RKO (cell line): ENCODE measurements at regions not wholly inside any gene's neighbourhood (a gene's known extent, or its start where the extent isn't known, plus 50 kb on each side); places are given as distances from the start of the nearest gene placed in this dataset.
"Not testable (repeated sequence)": the region's sequence is repeated elsewhere in the genome, so short reads cannot be mapped to it uniquely, and the experiment has no call there.

Source experiments
- DNase-seq: peaks from one replicate; pipeline ENCODE4 v3.0.0-alpha.2; 2016; ENCODE audit warnings: low spot score

GRCh38 chr21:35163411-35163810 lies 114.3 kb upstream of the RUNX1 start:
- no peak for DNase-seq

DNA sequence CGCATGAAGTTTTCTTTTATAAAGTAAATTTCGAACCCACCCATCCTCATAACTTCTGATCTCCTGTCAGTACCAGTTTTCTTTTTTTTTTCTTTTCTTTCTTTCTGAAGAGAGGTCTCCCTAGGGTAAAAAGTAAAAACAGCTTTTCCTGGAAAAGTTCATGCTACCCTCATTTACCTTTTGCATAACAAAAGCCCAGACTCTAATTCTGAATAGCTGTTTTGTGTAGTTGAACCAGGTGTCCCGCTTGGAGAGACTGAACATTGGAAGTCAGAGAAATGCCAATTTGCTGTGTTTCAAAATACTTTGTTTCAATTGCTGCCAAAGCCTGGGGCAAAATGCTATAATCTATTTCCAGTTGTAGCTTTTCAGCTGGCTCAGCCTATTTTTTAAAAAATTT lies 113.7 kb upstream of the RUNX1 start:
- no peak for DNase-seq

- no peak for DNase-seq
Measured at GRCh38 chr21:35159881-35160280, 110.8 kb upstream of the RUNX1 start.

GRCh38 chr21:35157374-35157773 lies 108.3 kb upstream of the RUNX1 start:
- DNase-seq, result not testable (repeated sequence)

DNA sequence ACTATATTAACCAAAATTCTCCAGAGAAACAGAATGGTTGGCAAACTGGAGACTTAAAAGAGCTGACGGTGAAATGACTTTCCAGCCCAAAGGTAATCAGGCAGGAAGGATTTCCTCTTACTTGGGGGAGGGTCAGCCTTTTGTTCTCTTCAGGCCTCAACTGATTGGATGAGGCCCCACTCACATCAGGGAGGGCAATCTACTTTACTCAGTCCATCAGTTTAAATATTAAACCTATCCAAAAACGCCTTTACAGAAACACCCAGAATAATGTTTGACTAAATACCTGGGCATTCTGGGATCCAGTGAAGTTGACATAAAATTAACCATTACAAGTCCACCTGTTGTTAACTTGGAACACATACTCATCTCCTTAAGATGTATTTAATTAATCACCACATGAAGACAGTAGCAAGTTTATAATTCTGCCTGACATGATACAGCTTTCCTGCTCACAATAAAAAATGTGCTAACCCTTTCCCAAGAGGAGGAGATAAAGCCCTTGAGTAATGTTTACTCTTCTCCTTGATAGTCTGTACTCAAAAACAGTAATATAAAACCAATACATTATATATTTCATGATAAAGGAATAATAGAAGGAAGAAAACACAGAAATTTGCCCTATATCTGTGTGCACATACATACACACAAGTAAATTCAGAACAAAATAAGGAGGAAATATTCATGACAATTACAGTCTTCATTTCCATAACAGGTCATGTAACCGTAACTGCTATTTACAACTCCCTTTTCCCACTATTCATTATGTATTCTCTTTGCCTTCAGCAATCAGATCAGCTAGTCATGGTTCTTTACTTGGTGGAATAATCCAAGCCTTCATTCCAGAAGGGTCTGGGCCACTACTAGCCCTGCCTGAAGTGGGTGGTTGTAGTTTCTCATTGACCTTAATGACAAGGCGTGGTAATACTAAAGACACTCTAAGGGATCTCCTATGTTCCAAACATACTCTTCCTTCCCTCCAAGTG lies 107.5 kb upstream of the RUNX1 start:
- DNase-seq, result no peak

DNA sequence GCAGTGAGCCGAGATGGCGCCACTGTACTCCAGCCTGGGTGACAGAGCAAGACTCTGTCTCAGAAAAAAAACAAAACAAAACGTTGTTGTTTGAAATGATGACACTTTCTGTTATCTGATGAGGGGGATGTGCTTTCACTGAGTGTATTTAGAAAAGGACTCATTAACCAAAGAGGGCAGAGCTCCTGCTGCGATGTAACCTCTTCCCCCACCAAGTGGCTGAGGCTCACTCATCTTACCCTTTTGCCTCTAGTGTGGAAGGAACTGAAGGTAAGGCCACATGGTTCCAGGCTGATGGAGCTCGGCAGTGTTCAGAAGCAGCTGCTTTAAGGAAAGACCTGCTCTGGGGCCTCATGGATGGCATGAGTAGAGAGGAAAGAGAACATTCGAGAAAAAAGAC lies 105.7 kb upstream of the RUNX1 start:
- DNase-seq, result no peak

DNA sequence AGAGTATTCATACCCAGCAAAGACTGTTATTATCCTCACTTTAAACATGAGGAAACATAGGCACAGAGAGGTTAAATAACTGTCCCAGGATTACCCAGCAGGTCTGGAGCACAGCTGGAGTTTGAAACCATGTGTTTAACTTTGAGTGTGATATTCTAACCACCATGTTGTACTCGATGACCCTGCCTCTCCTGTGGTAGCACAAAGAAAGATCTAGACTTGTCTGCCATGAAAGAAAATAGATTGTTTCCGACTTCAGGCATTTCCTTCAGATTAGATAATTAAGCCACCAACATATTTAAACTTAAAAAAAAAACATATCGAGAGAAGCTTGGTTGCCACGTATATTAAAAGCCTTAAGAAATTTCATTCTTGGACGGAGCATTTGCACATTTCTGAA lies 104.6 kb upstream of the RUNX1 start:
- no peak for DNase-seq

DNA sequence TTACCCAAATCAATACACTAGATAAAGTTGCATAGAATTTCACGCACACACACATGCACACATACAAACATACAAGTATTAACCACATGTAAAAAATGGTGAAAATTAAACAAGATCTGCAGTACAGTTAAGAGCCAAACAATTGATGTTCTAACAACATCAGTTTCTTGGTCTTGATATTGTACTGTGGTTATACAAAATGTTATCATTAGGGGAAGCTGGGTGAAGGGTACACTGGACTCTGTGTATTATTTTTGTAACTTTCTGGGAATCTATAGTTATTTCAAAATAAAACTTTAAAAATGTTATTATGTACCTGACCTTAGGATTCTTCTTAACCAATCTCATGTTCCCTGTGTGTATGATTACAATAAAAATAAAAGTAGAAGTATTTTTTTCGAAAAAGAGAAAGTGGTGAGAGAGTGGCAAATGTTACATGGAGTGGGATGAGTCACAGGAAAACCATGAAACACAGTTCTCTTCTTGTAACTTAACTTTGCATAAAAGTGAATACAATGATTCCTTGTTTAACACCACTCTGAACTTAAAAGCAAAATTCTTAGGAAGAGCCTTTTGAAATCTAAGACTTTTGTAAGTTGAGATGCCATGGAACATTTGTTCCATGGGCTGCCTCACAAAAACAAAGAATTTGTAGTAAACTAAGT lies 101.6 kb upstream of the RUNX1 start:
- no peak for DNase-seq

- no peak for DNase-seq
Measured at GRCh38 chr21:35149698-35150097, 100.6 kb upstream of the RUNX1 start.

- DNase-seq, result no peak
Measured at GRCh38 chr21:35147439-35147838, 98.3 kb upstream of the RUNX1 start.

DNA sequence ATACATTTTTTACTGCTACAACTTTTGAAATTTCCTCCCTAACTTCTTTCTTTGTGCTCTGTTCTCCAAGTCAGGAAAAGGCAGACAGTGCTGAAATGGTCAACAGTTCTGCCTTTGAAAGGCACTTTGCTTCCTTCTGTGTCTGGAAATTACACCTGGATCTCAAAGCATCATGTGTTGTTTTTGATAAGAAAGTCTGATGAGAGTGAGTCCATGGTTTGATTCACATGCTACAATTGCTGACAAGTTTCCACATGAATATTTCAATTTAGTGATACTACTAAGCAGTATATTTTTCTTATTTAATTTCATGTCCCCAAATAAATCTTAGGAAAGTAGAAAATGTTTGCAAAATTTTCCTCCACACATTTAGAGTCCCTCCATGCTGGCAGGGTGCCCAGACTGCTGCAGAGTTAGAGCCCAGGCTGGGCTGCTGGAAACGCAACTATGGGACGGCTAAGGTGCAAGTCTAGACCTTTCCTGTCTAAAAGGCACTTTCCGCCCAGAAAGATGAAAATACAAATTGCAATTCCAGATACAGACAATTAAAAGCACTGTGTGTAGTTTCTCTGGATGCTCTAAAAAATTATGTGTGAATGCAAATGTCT lies 96.6 kb upstream of the RUNX1 start:
- no peak for DNase-seq

DNA sequence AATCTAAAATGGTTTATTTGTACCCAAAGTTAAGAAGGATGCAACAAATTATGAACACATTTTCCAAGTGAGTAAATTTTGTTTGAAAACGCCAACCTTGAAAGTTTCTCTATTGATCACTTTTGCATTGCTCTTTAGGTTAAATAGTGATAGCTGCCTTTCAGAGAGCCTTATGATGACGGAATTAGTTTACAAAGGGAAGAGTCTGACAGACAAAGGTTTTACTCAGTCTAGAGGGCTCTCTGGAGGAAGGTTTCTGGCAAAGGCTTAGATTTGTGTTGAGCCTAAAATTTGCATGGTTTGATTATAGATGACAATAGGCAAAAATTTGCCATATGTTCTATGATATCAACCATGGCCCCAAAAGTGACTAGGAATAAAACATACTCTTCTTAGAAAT lies 95.9 kb upstream of the RUNX1 start:
- DNase-seq, result no peak

GRCh38 chr21:35142036-35142815 lies 93.1 kb upstream of the RUNX1 start:
- no peak for DNase-seq

DNA sequence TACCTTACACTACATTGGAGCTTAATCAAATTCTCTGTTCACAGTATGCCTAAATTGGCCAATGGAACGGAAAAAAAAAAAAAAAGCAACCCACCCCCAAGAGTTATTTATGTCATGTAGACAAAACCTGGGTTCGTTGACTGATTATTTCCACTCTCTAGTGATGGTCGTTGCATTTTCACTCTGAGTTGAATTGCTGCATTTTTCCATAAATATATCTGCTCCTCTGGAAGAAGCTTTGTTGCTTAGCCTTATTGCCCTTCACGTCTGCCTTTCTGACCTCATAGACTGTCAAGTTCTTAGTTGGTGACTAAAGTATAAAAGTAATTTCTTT lies 90.2 kb upstream of the RUNX1 start:
- no peak for DNase-seq

GRCh38 chr21:35138665-35139381 lies 89.7 kb upstream of the RUNX1 start:
- DNase-seq, result peak; percentile 26

DNA sequence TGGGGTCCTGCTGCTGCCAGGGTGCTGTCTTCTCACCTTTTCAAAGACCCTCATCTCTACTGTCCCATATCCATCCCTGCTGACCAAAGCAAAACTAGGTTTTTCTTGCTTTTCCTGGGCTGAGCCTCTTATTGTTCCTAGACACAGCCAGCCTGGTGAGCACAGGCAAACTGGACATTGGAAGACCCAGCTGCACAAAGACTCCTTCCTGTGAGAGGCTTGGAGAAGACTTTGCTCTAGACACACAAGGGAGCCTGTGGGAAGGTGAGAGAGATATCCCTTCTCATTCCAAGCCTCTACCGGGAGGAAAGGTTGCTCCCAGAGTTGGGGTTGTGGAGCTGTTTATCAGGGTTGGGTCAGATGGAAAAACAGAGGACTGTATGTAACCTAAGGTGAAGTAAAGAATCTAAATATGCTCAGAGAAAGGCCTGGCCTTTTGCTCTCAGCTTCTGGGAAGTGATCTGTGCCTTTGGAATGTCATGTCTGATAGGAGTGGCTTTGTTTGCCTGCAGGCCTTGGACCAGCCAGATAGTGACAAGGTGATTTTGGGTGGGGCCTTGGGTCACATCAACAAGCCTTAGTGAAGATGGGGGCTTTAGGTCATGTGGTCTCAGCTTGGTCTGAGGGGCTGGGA lies 87.6 kb upstream of the RUNX1 start:
- no peak for DNase-seq

- DNase-seq, result no peak
Measured at GRCh38 chr21:35136106-35136505, 87.0 kb upstream of the RUNX1 start.

GRCh38 chr21:35135481-35135880 lies 86.4 kb upstream of the RUNX1 start:
- DNase-seq, result no peak

GRCh38 chr21:35134309-35134708 lies 85.2 kb upstream of the RUNX1 start:
- no peak for DNase-seq

GRCh38 chr21:35128536-35128935 lies 79.4 kb upstream of the RUNX1 start:
- no peak for DNase-seq

DNA sequence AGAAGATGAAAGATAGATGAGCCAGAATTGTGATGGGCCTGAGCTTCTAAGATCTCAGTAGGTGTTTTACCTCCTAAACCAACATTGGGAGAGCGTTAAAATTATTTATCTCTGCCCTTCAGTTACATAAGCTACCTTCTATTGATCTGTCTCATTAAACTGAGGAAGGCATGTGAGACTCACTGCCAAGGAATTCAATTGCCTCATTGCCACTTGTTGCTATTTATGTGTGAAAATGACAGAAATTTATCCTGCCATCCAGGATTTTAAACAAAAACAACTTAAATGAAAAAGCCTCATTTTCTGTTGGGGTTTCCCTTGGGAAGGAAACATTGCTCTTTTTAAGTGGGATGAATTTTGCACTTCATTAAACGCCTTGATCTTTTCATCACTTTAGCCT lies 78.7 kb upstream of the RUNX1 start:
- no peak for DNase-seq
